Activated CD4-positive, alpha-beta T cell treated with anti-CD3 and anti-CD28 coated beads for 36 hours (primary cell): ENCODE measurements at regions not wholly inside any gene's neighbourhood (a gene's known extent, or its start where the extent isn't known, plus 50 kb on each side); places are given as distances from the start of the nearest gene placed in this dataset.
"Not testable (repeated sequence)": the region's sequence is repeated elsewhere in the genome, so short reads cannot be mapped to it uniquely, and the experiment has no call there.

Experiments
- ATAC-seq: fragments of 200-7000 bp; cut with Tn5 transposase; one replicate; pipeline ENCODE4 v1.10.0; 2021; ENCODE audit warnings: mild to moderate bottlenecking, moderate library complexity
- CTCF ChIA-PET: fragments of 350-600 bp; sonication (Branson Sonifier 250); formaldehyde crosslinking; loops from one replicate; lab custom pipeline; 2021; ENCODE audit warnings: antibody characterized with exemption; lab: Charles Lee
- POLR2A ChIA-PET: fragments of 350-600 bp; sonication (Branson Sonifier 250); formaldehyde crosslinking; loops from one replicate; lab custom pipeline; 2021; ENCODE audit warnings: antibody characterized with exemption, inconsistent platforms; lab: Charles Lee
- DNase-seq: peaks from one replicate; pipeline ENCODE4 v3.0.0-alpha.2; 2020
- H3K27ac Mint-ChIP-seq: one replicate; pipeline ENCODE4 v1.8.0; 2021; ENCODE audit warnings: mixed read lengths
- H3K27me3 Mint-ChIP-seq: one replicate; pipeline ENCODE4 v1.8.0; 2021; ENCODE audit warnings: mixed read lengths
- H3K36me3 Mint-ChIP-seq: one replicate; pipeline ENCODE4 v1.8.0; 2021; ENCODE audit warnings: low read depth, mixed read lengths
- H3K4me1 Mint-ChIP-seq: one replicate; pipeline ENCODE4 v1.8.0; 2021; ENCODE audit warnings: mixed read lengths
- H3K4me3 Mint-ChIP-seq: one replicate; pipeline ENCODE4 v1.8.0; 2021; ENCODE audit warnings: mild to moderate bottlenecking, moderate library complexity, mixed read lengths
- H3K9me3 Mint-ChIP-seq: one replicate; pipeline ENCODE4 v1.8.0; 2021; ENCODE audit warnings: low read depth, mixed read lengths
- intact Hi-C, 2 experiments: fragments of 100-400 bp; cut with DNase I in 1 of 2; cut with micrococcal nuclease in 1 of 2; formaldehyde crosslinking; loops; one replicate each; pipeline versions ENCODE4 v1.14.2 to v1.15.1; 2022 to 2024; cut with DNase I, micrococcal nuclease

DNA sequence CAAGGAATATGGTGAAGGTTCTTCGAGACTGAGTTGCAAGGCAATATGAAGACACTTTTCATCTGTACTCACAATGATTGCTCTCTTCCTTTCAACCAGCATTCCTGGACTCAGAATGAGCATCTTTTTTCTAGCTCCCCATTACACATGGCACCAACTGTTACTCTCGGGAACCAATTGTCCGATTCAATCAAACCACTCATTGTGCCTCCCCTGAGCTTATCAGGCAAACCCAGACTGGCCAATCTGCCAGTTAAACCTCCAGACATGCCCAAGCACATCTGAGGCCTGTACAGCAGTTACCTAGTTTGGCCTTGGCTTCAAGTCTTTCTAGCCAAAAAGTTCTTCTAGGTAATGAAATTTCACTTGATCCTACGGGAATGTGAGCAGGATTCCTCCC, 164.1 kb downstream of the ID4 start:
- Mint-ChIP-seq H3K36me3 (peaks cover 2% of the 10 kb centered on the region), H3K4me1 (no peaks in the 10 kb centered on the region), H3K27me3 (no peaks in the 10 kb centered on the region), H3K9me3 (peaks cover 3% of the 10 kb centered on the region), H3K4me3 (no peak overlapping the region), H3K27ac (no peak overlapping the region)
- intact Hi-C loops, result no loop called here
- ChIA-PET POLR2A (no interaction called here), CTCF (no interaction called here)
- DNase-seq (no peak), ATAC-seq (no peak)

DNA sequence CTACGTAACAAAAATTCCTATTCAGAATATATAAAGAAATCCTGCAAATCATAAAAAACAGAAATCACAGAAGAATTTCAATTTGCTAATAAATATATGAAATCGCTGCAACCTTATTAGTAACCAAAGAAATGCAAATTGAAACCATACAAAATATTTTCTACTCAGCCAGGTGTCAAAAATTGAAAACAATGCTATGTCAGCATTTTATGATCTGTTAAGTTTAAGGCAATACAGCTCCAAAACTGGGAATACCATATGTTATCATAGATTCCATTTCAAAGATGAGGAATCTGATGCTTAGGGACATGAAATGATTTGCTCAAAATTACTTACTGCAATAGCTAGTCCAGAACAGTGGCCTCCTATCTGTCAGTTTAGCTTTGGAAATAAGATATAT, 168.9 kb downstream of the ID4 start:
- Mint-ChIP-seq H3K27me3 (peaks cover 4% of the 10 kb centered on the region), H3K36me3 (no peaks in the 10 kb centered on the region), H3K27ac (no peak overlapping the region), H3K4me1 (no peaks in the 10 kb centered on the region), H3K9me3 (no peaks in the 10 kb centered on the region), H3K4me3 (no peak overlapping the region)
- DNase-seq, result no peak
- intact Hi-C loops, result no loop called here
- ChIA-PET POLR2A (no interaction called here), CTCF (no interaction called here)
- no peak for ATAC-seq

DNA sequence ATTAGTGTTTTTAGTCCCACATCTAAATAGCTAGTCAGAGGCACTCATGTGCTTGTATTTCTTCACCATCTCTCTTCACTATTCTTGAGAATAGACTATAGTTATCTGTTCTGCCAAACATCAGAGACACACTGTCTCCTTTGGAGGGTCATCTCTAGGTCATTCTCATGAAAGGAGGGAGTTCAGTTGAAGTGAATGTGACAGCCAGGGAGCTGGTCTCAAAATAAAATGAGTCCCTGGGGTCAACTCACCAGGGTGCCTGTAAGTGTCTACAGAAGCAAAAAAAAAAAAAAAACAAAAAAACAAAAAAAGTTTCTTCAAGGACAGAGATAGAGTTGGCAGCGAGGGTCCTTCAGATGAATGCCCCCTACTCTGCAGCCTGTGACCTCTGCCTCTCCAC, 171.0 kb downstream of the ID4 start:
- no peak for DNase-seq
- Mint-ChIP-seq H3K36me3 (no peaks in the 10 kb centered on the region), H3K4me3 (no peak overlapping the region), H3K9me3 (no peaks in the 10 kb centered on the region), H3K4me1 (no peaks in the 10 kb centered on the region), H3K27me3 (peaks cover 13% of the 10 kb centered on the region), H3K27ac (no peak overlapping the region)
- CTCF ChIA-PET, result no interaction called here
- intact Hi-C loops, result no loop called here
- POLR2A ChIA-PET, result no interaction called here
- no peak for ATAC-seq

DNA sequence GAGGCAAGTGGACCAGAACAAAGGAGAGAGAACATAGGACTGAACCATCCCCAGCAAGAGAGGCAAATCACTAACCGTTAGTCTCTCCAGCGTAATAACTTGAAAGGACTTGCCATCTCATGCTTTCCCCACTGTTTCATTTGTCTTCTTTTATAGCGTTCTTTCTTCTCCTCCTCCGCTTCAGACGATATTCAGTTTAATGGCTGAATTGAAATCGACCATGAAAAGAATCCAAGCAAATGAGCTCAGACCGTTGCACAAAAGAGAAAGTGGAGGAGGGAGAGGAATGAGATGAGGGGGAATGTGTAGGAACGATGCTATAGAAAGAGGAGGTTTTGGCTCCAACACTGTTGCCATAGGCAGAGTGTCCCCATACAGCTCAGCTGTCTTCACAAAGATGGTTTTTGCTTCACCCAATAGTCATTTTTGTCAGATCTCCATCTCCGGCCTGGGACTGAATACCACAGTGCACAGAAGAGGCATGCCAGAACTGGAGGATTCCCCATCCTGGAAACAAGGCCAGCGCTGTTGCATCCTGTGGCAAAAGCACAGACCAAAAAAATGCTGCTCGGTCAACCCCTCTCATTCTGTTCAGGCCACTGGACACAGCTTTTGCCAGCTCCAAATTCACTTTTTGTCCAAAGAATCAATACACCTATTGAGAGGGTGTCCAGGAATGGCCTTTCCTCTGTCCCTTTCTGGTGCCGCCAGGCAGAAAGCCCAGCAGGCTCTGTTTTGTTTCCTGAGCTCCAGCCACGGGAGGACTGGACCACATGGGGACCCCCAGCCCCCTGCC, 176.1 kb downstream of the ID4 start:
- Mint-ChIP-seq H3K36me3 (no peaks in the 10 kb centered on the region), H3K27me3 (peaks cover 15% of the 10 kb centered on the region), H3K4me1 (no peaks in the 10 kb centered on the region), H3K27ac (no peak overlapping the region), H3K9me3 (no peaks in the 10 kb centered on the region), H3K4me3 (no peak overlapping the region)
- intact Hi-C loops, result no loop called here
- ChIA-PET CTCF (interaction anchor here (0.6 kb wide), 1 partner anchor 1293 kb away, joined by 3 read pairs; no protein-coding TSS in a partner anchor), POLR2A (no interaction called here)
- ATAC-seq (no peak), DNase-seq (no peak)

DNA sequence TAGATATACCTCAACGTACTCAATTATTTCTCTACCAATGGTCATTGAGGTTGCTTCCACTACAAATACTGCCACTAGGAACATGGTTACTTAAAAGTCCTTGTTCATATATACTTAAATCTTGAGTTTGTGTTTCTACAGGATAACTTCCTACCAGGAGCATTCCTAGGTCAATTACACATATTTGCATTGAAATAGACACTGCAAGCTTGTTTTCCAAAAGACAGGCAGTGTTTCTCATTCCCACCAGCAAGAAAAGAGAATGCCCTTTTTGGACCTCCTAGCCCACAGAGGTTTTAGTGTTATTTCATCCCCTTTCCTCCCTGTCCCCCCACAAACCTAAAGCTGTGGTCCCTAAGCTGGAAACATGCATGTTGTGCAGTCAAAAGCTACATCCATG, 177.3 kb downstream of the ID4 start:
- no peak for DNase-seq
- Mint-ChIP-seq H3K4me3 (no peak overlapping the region), H3K36me3 (no peaks in the 10 kb centered on the region), H3K27ac (no peak overlapping the region), H3K4me1 (no peaks in the 10 kb centered on the region), H3K27me3 (peaks cover 15% of the 10 kb centered on the region), H3K9me3 (no peaks in the 10 kb centered on the region)
- intact Hi-C loops, result no loop called here
- POLR2A ChIA-PET, result no interaction called here
- ATAC-seq, result no peak
- CTCF ChIA-PET, result interaction anchor here (1.0 kb wide), 1 partner anchor 28 kb away, joined by 4 read pairs; no protein-coding TSS in a partner anchor

DNA sequence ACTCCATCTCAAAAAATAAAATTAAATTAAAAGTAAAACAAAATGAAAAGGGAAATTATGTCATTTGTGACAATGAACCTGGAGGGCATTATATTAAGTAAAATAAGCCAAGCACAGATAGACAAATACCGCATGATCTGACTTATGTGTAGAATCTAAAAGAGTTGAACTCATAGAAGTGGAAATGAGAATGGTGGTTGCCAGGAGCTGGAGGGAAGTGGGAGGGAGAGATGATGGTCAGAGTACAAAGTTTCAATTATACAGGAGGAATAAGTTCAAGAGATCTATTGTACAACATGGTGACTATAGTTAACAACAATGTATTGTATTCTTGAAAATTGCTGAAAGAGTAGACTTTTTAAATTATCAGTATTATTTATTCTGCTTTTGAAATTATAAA, 183.4 kb downstream of the ID4 start:
- POLR2A ChIA-PET, result no interaction called here
- peaks cover 13% of the 10 kb centered on the region for H3K4me1 Mint-ChIP-seq
- no peak overlapping the region for H3K4me3 Mint-ChIP-seq
- H3K9me3 Mint-ChIP-seq, result no peaks in the 10 kb centered on the region
- peaks cover 14% of the 10 kb centered on the region for H3K27me3 Mint-ChIP-seq
- CTCF ChIA-PET, result no interaction called here
- intact Hi-C loops, result no loop called here
- no peak for DNase-seq
- no peaks in the 10 kb centered on the region for H3K36me3 Mint-ChIP-seq
- no peak for ATAC-seq
- H3K27ac Mint-ChIP-seq, result no peak overlapping the region

DNA sequence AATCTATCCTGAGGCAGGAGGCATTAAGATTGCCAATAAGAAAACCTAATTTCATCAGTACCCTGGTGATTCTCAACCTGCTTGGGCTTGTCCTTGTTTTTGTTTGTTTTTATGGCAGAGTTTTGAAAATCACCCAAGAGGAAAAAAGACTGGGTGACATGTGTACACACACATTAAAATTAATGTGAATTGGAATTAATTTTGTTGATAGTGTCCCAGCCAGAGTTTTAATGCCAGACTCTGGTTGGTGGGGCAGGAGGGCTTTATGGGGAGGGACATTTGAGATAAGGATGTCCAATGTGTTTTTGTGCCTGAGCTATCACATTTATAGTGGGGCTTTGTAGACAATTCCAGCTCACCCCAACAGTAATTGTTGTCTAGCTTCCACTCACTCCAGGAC, 184.6 kb downstream of the ID4 start:
- DNase-seq (no peak), ATAC-seq (no peak)
- Mint-ChIP-seq H3K27me3 (peaks cover 18% of the 10 kb centered on the region), H3K4me3 (no peak overlapping the region), H3K27ac (no peak overlapping the region), H3K9me3 (no peaks in the 10 kb centered on the region), H3K4me1 (peaks cover 13% of the 10 kb centered on the region), H3K36me3 (no peaks in the 10 kb centered on the region)
- ChIA-PET POLR2A (no interaction called here), CTCF (no interaction called here)
- intact Hi-C loops, result no loop called here

DNA sequence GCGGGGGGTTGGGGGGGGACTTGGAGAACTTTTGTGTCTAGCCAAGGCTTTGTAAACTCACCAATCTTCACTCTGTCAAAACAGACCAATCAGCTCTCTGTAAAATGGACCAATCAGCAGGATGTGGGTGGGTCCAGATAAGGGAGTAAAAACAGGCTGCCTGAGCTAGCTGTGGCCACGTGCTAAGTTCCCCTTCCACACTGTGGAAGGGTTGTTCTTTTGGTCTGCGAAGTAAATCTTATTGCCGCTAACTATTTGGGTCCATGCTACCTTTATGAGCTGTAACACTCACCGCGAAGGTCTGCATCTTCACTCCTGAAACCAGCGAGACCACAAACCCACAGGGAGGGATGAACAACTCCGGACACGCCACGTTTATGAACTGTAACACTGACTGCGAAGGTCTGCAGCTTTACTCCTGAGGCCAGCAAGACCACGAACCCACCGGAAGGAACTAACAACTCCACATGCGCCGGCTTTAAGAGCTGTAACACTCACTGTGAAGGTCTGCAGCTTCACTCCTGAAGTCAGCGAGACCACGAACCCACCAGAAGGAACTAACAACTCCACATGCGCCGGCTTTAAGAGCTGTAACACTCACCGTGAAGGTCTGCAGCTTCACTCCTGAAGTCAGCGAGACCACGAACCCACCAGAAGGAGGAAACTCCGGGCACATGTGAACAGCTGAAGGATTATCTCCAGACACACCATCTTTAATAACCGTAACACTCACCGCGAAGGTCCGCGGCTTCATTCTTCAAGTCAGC, 186.6 kb downstream of the ID4 start:
- ChIA-PET CTCF (interaction anchor here (0.7 kb wide), 1 partner anchor 103 kb away, joined by 3 read pairs; no protein-coding TSS in a partner anchor), POLR2A (interaction anchor here (0.6 kb wide), 1 partner anchor 514 kb away, joined by 3 read pairs; no protein-coding TSS in a partner anchor)
- ATAC-seq (peak; percentile 84), DNase-seq (peak; percentile 42)
- Mint-ChIP-seq H3K4me3 (peak overlapping the region; percentile 44), H3K4me1 (peaks cover 13% of the 10 kb centered on the region), H3K27me3 (peaks cover 27% of the 10 kb centered on the region)
- H3K27ac Mint-ChIP-seq, H3K9me3 Mint-ChIP-seq, H3K36me3 Mint-ChIP-seq, intact Hi-C loops: not testable (repeated sequence)

DNA sequence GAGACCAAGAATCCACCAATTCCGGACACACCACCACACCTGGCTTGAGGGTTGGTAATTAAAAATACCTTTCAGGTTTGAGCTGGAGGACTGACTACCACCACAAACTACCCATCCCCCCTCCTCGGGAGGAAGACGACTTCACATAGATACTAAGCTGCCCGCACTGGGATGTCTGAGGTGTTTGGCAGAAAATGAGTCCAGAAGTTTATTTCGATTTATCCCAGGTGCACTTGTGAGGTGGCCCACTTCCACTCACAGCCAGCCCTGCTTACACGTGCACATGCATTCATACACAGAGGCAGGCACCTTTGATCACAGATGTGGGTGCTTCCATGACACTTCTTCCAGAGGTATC, 187.1 kb downstream of the ID4 start:
- Mint-ChIP-seq H3K27me3 (peaks cover 27% of the 10 kb centered on the region), H3K36me3 (no peaks in the 10 kb centered on the region), H3K9me3 (no peaks in the 10 kb centered on the region), H3K4me1 (peaks cover 13% of the 10 kb centered on the region), H3K27ac (no peak overlapping the region), H3K4me3 (peak overlapping the region; percentile 44)
- intact Hi-C loops, result no loop called here
- ATAC-seq (peak; percentile 30), DNase-seq (peak; percentile 20)
- CTCF ChIA-PET, result interaction anchor here (0.7 kb wide), 1 partner anchor 102 kb away, joined by 3 read pairs; no protein-coding TSS in a partner anchor
- POLR2A ChIA-PET, result interaction anchor here (0.6 kb wide), 1 partner anchor 513 kb away, joined by 3 read pairs; no protein-coding TSS in a partner anchor

DNA sequence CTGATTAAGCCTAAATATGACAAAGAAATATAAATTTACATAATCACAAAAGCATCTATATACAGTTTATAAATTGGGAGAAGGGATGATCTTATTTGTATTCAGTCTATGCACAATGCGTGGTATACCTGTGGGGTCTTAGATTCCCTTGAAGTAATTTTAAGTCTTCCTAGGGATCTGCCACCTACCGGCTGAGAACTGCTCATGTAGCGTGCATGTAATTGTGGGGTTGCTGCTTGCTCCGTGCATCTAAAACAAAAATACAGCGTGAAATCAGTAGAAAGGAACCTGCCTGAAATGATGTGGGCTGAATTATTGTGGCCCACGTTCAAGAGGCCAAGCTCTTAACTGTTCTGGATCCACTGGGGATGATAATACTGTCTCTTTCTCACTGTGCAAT, 187.3 kb downstream of the MBOAT1 start:
- no peak for DNase-seq
- Mint-ChIP-seq H3K27me3 (peaks cover 30% of the 10 kb centered on the region), H3K4me1 (peaks cover 13% of the 10 kb centered on the region), H3K27ac (no peak overlapping the region), H3K9me3 (no peaks in the 10 kb centered on the region), H3K36me3 (no peaks in the 10 kb centered on the region), H3K4me3 (no peak overlapping the region)
- ChIA-PET CTCF (interaction anchor here (1.1 kb wide), 1 partner anchor 129 kb away, joined by 3 read pairs; no protein-coding TSS in a partner anchor), POLR2A (no interaction called here)
- intact Hi-C loops, result no loop called here
- ATAC-seq, result no peak

DNA sequence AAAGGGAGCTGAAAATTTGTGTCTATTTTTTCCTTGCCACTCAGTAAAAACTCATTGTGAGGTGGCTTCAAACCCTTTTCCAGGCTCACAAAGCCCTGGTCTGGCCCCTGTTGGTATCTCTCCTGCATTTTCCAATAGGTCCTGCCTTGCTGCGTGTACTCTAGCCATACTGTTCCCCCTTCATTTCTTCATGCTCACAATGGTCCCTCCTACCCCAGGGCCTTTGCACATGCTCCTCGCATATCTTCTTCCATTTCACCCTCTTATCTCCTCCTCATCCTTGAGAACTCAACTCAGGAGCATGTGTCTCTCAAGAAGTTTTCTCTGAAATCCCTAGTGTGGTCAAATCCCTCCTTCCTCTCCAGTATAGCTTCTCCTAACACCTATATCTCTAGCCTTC, 186.6 kb downstream of the MBOAT1 start:
- Mint-ChIP-seq H3K36me3 (no peaks in the 10 kb centered on the region), H3K4me1 (peaks cover 13% of the 10 kb centered on the region), H3K9me3 (no peaks in the 10 kb centered on the region), H3K27me3 (peaks cover 30% of the 10 kb centered on the region), H3K27ac (no peak overlapping the region), H3K4me3 (no peak overlapping the region)
- ATAC-seq, result no peak
- no peak for DNase-seq
- POLR2A ChIA-PET, result no interaction called here
- CTCF ChIA-PET, result interaction anchor here (1.1 kb wide), 1 partner anchor 130 kb away, joined by 3 read pairs; no protein-coding TSS in a partner anchor
- intact Hi-C loops, result no loop called here
